ENCODE measurements at regions not wholly inside any gene's neighbourhood (a gene's known extent, or its start where the extent isn't known, plus 50 kb on each side); places are given as distances from the start of the nearest gene placed in this dataset.

DNA sequence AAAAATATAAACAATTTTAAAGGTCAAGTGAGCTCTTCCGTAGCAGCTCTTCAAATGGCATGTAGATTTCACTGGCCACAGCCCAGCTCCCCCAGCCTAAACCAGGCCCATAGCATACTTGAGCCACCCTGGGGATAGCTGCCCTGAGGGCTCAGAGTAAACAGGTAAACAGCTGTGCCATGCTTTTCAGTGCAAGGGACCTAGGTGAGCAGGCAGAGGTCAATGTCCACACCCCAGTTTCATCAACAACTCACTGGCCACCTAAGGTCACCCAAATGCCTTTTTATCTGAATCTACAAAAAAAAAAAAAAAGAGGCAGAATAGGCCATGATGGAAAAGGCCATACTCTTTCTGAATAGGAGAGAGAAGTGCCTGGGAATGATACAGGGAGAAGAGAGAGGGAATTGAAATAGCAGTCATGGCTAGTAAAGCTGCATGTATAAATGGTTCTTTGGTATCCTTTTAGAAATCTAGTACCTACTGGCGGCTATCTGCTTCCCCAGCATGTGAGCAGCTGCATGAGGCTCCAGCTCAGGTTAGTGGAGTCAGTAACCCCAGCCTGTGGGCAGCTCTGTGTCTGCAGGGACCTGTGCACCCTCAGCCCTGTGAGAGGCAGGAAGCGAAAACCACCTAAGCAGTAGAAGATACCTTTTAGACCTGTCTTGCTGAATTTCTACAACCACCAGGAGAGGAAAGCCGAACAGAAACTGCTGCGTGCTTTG is 77.0 kb downstream of the FOXA2 start (continued):
- TF ChIP-seq, protein P1, sequence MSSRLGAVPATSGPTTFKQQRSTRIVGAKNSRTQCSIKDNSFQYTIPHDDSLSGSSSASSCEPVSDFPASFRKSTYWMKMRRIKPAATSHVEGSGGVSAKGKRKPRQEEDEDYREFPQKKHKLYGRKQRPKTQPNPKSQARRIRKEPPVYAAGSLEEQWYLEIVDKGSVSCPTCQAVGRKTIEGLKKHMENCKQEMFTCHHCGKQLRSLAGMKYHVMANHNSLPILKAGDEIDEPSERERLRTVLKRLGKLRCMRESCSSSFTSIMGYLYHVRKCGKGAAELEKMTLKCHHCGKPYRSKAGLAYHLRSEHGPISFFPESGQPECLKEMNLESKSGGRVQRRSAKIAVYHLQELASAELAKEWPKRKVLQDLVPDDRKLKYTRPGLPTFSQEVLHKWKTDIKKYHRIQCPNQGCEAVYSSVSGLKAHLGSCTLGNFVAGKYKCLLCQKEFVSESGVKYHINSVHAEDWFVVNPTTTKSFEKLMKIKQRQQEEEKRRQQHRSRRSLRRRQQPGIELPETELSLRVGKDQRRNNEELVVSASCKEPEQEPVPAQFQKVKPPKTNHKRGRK (CRISPR knock-in tag; IDR thresholded peaks at IDR 0.05): no peak
- TF ChIP-seq, protein P2, sequence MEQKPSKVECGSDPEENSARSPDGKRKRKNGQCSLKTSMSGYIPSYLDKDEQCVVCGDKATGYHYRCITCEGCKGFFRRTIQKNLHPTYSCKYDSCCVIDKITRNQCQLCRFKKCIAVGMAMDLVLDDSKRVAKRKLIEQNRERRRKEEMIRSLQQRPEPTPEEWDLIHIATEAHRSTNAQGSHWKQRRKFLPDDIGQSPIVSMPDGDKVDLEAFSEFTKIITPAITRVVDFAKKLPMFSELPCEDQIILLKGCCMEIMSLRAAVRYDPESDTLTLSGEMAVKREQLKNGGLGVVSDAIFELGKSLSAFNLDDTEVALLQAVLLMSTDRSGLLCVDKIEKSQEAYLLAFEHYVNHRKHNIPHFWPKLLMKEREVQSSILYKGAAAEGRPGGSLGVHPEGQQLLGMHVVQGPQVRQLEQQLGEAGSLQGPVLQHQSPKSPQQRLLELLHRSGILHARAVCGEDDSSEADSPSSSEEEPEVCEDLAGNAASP (CRISPR knock-in tag; IDR thresholded peaks at IDR 0.05; ENCODE audit: borderline replicate concordance): peak; percentile 99
- TF ChIP-seq, protein P3, sequence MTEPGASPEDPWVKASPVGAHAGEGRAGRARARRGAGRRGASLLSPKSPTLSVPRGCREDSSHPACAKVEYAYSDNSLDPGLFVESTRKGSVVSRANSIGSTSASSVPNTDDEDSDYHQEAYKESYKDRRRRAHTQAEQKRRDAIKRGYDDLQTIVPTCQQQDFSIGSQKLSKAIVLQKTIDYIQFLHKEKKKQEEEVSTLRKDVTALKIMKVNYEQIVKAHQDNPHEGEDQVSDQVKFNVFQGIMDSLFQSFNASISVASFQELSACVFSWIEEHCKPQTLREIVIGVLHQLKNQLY (CRISPR knock-in tag; IDR thresholded peaks at IDR 0.05): peak; percentile 80
- TF ChIP-seq, protein P4, sequence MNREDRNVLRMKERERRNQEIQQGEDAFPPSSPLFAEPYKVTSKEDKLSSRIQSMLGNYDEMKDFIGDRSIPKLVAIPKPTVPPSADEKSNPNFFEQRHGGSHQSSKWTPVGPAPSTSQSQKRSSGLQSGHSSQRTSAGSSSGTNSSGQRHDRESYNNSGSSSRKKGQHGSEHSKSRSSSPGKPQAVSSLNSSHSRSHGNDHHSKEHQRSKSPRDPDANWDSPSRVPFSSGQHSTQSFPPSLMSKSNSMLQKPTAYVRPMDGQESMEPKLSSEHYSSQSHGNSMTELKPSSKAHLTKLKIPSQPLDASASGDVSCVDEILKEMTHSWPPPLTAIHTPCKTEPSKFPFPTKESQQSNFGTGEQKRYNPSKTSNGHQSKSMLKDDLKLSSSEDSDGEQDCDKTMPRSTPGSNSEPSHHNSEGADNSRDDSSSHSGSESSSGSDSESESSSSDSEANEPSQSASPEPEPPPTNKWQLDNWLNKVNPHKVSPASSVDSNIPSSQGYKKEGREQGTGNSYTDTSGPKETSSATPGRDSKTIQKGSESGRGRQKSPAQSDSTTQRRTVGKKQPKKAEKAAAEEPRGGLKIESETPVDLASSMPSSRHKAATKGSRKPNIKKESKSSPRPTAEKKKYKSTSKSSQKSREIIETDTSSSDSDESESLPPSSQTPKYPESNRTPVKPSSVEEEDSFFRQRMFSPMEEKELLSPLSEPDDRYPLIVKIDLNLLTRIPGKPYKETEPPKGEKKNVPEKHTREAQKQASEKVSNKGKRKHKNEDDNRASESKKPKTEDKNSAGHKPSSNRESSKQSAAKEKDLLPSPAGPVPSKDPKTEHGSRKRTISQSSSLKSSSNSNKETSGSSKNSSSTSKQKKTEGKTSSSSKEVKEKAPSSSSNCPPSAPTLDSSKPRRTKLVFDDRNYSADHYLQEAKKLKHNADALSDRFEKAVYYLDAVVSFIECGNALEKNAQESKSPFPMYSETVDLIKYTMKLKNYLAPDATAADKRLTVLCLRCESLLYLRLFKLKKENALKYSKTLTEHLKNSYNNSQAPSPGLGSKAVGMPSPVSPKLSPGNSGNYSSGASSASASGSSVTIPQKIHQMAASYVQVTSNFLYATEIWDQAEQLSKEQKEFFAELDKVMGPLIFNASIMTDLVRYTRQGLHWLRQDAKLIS (CRISPR knock-in tag; IDR thresholded peaks at IDR 0.05): no peak
- TF ChIP-seq RARA (CRISPR knock-in tag; IDR thresholded peaks at IDR 0.05) (peak; percentile 90), ZNF644 (CRISPR knock-in tag; IDR thresholded peaks at IDR 0.05; ENCODE audit: low read depth) (peak; percentile 92), ZNF460 (CRISPR knock-in tag; IDR thresholded peaks at IDR 0.05; ENCODE audit: borderline replicate concordance) (no peak; the same call in 1 of the 2 replicates), ZNF431 (CRISPR knock-in tag; IDR thresholded peaks at IDR 0.05; ENCODE audit: borderline replicate concordance, low read depth) (no peak), ZNF101 (CRISPR knock-in tag; IDR thresholded peaks at IDR 0.05; ENCODE audit: borderline replicate concordance, low read depth) (no peak), ZNF292 (CRISPR knock-in tag; IDR thresholded peaks at IDR 0.05; ENCODE audit: borderline replicate concordance, low read depth) (peak; percentile 90), ZNF484 (CRISPR knock-in tag; IDR thresholded peaks at IDR 0.05; ENCODE audit: borderline replicate concordance, low read depth) (no peak)
- TF ChIP-seq, protein P5, sequence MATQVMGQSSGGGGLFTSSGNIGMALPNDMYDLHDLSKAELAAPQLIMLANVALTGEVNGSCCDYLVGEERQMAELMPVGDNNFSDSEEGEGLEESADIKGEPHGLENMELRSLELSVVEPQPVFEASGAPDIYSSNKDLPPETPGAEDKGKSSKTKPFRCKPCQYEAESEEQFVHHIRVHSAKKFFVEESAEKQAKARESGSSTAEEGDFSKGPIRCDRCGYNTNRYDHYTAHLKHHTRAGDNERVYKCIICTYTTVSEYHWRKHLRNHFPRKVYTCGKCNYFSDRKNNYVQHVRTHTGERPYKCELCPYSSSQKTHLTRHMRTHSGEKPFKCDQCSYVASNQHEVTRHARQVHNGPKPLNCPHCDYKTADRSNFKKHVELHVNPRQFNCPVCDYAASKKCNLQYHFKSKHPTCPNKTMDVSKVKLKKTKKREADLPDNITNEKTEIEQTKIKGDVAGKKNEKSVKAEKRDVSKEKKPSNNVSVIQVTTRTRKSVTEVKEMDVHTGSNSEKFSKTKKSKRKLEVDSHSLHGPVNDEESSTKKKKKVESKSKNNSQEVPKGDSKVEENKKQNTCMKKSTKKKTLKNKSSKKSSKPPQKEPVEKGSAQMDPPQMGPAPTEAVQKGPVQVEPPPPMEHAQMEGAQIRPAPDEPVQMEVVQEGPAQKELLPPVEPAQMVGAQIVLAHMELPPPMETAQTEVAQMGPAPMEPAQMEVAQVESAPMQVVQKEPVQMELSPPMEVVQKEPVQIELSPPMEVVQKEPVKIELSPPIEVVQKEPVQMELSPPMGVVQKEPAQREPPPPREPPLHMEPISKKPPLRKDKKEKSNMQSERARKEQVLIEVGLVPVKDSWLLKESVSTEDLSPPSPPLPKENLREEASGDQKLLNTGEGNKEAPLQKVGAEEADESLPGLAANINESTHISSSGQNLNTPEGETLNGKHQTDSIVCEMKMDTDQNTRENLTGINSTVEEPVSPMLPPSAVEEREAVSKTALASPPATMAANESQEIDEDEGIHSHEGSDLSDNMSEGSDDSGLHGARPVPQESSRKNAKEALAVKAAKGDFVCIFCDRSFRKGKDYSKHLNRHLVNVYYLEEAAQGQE (IDR thresholded peaks at IDR 0.05; ENCODE audit: borderline replicate concordance in 1 of 2, low read depth in 1 of 2, low read length in 2 of 2): 0 out of 4 replicates have a peak, but pooled peaks of 1 of the 2 experiments have one; percentile 19

Measured in HepG2 (cell line).